Esophagus squamous epithelium (tissue), 5 donors: ENCODE measurements at regions not wholly inside any gene's neighbourhood (a gene's known extent, or its start where the extent isn't known, plus 50 kb on each side); places are given as distances from the start of the nearest gene placed in this dataset.
"Not testable (repeated sequence)": the region's sequence is repeated elsewhere in the genome, so short reads cannot be mapped to it uniquely, and the experiment has no call there.

Source experiments
- DNase-seq: peaks from one replicate; lab custom pipeline; 2025; lab: John Stamatoyannopoulos, UW
- H3K27ac ChIP-seq, 4 donors: fragments of 200-600 bp; sonication (generic); one replicate each; pipeline ENCODE4 v1.5.1; 2016 to 2019; ENCODE audit warnings: mild to moderate bottlenecking in 1 of 4
- H3K27me3 ChIP-seq, 4 donors: fragments of 200-600 bp; sonication (generic); 1 replicate in 3 of 4; 2 replicates in 1 of 4; pipeline versions ENCODE4 v1.5.1 to v1.6.0; 2017 to 2021; ENCODE audit warnings: antibody characterized with exemption in 1 of 4
- H3K36me3 ChIP-seq, 3 donors: fragments of 200-600 bp; sonication (generic); one replicate each; pipeline ENCODE4 v1.5.1; 2016 to 2019
- H3K4me1 ChIP-seq, 3 donors: fragments of 200-600 bp; sonication (generic); one replicate each; pipeline ENCODE4 v1.5.1; 2017 to 2019
- H3K4me3 ChIP-seq, 4 donors: fragments of 200-600 bp; sonication (generic); 1 replicate in 3 of 4; 2 replicates in 1 of 4; pipeline ENCODE4 v1.5.1; 2016 to 2019; ENCODE audit warnings: mild to moderate bottlenecking in 2 of 4, moderate library complexity in 1 of 4
- H3K9me3 ChIP-seq, 3 donors: fragments of 200-600 bp; sonication (generic); one replicate each; pipeline ENCODE4 v1.5.1; 2016 to 2019
- POLR2A ChIP-seq, 4 donors: fragments of 450-650 bp; IDR thresholded peaks; one replicate each; pipeline ENCODE4 v1.6.1; 2017; ENCODE audit warnings: antibody characterized with exemption in 4 of 4, mild to moderate bottlenecking in 4 of 4, moderate library complexity in 3 of 4
- WGBS, 2 donors: methylation state at CpG; one replicate each; pipeline ENCODE4 v1.1.5; 2018; 5-methylcytosine and 5-hydroxymethylcytosine counted together
- intact Hi-C: fragments of 100-400 bp; cut with DNase I; formaldehyde crosslinking; loops from one replicate; pipeline ENCODE4 v1.15.0; 2022
- TF ChIP-seq, protein P1 (sequence below), 6 experiments: fragments of 450-650 bp in 4 of 6; fragments of 200-600 bp in 2 of 6; sonication (generic) in 2 of 6; IDR thresholded peaks; one replicate each; pipeline ENCODE4 v1.5.1; 2016 to 2019; ENCODE audit warnings: antibody characterized with exemption in 6 of 6, mild to moderate bottlenecking in 4 of 6, moderate library complexity in 4 of 6
- donor health status: DM: yes; HTN: yes; CAD: no.

DNA sequence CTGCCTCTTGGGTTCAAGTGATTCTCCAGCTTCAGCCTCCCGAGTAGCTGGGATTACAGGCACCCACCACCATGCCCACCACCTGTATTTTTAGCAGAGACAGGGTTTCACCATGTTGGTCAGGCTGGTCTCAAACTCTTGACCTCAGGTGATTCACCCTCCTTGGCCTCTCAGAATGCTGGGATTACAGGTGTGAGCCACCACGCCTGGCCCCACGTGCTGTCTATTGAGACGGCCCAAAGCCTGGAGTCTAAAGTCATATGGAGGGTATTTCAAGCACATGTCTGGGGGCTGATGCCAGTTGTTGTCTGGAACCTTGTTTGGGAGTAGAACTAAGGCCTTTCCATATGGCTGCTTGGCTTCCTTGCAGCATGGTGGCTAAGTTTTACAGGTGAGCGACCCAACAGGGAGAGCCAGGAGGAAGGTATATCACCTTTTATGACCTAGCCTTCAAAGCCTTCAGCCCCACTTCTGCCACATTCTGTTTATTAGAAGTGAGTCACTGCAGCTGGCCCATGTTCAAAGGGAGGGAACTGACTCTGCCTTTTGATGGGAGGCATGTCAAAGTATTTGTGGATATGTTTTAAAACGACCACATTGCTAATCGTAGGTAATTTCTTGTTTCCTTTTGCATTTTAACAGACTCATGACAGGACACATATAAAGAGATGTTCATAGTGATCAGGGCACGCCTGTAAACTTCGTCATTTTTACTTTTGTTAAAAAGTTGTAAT lies 105.3 kb upstream of the GOLGA6L4 start:
- DNase-seq, H3K27me3 ChIP-seq, H3K9me3 ChIP-seq, H3K4me3 ChIP-seq, H3K36me3 ChIP-seq, intact Hi-C loops, H3K4me1 ChIP-seq, H3K27ac ChIP-seq: not testable (repeated sequence)
- WGBS, 2 donors, result 38 to 47% methylated on average over 6 of the region's 9 CpGs

DNA sequence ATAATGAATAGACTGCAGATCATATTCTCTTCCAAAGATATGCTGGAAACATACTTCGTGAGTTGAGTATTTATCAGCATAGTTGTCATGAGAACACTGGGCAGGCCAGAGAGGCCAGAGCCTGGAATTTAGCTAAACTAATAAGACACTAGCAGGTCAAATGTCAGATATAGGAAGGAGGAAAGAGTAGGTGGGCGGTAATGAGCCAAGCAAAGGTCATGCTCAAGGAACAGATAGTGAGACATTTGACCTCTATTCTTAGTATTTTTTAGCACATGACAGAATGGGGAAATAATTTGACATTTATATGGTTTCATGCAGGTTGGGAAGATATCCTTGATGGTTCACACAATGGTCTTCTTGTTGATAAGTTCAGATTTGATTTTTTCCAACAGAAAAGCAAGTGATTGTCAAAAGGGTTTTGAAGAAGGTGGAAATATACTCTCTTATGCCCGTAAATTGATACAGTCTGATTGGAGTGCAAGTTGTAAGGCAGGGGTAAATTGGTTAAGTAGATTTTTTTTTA lies 99.6 kb upstream of the GOLGA6L4 start:
- H3K4me3 ChIP-seq, DNase-seq, intact Hi-C loops, H3K4me1 ChIP-seq, H3K36me3 ChIP-seq, H3K27me3 ChIP-seq, H3K9me3 ChIP-seq, H3K27ac ChIP-seq: not testable (repeated sequence)
- WGBS, 2 donors, result 65 to 90% methylated on average over 2 of the region's 3 CpGs

DNA sequence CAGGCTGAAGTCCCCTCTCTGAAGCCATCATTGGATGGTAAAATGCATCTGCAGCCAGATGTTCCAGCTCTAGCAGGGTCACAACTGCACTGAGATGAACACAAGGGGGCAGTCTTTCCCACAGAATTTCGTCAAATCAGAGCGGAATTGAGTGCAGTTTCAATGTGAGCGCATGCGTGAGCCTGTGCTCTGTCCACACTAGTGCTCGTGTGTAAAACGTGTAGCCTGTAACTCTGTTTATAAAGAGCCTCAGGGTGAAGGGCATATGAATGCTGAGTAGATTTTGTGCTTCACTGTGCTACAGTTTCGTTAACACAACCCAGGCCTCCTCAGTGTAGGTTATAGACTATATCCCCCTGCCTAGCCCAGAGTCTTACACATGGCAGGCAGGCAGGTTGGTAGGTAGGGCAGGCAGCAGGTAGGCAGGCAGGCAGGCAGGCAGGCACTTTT lies 92.7 kb upstream of the GOLGA6L4 start:
- intact Hi-C loops, result no loop called here
- Histone ChIP-seq H3K36me3 (no peaks in the 10 kb centered on the region), H3K27me3 (no peaks in the 10 kb centered on the region), H3K4me1 (peaks cover 0 to 4% (median 0%) of the 10 kb centered on the region in 3 donors), H3K4me3 (no peak overlapping the region), H3K27ac (no peak overlapping the region), H3K9me3 (no peaks in the 10 kb centered on the region)
- no peak for DNase-seq
- WGBS, 2 donors, result 3% methylated on average over 7 of the region's 7 CpGs
- TF ChIP-seq, protein P1, sequence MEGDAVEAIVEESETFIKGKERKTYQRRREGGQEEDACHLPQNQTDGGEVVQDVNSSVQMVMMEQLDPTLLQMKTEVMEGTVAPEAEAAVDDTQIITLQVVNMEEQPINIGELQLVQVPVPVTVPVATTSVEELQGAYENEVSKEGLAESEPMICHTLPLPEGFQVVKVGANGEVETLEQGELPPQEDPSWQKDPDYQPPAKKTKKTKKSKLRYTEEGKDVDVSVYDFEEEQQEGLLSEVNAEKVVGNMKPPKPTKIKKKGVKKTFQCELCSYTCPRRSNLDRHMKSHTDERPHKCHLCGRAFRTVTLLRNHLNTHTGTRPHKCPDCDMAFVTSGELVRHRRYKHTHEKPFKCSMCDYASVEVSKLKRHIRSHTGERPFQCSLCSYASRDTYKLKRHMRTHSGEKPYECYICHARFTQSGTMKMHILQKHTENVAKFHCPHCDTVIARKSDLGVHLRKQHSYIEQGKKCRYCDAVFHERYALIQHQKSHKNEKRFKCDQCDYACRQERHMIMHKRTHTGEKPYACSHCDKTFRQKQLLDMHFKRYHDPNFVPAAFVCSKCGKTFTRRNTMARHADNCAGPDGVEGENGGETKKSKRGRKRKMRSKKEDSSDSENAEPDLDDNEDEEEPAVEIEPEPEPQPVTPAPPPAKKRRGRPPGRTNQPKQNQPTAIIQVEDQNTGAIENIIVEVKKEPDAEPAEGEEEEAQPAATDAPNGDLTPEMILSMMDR (IDR thresholded peaks at IDR 0.05), result peak; percentile 56 to 91 (median 80)
- TF ChIP-seq POLR2A (IDR thresholded peaks at IDR 0.05), result no peak

DNA sequence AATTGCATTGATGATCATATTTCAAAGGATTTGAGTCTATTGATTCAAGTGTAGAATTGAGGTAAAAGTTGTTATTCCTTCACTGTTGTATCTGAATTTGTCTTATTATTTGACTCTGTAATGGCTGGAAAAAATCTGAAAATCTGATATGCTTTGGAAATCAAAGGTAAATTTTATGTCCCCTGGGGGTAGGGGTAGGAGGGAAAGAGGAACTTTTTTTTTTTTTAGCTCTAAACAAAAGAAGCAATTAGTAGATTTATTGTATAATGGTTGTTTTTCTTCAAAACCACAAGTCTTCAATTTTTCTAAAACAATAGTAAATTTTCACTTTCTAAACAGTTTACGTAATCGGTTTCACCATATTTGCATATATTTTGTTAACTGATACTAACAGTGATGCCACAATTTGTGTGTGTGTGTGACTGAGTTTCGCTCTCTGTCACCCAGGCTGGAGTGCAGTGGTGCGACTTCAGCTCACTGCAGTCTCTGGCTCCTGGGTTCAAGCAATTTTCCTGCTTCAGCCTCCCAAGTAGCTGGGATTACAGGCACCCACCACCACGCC lies 91.7 kb upstream of the GOLGA6L4 start:
- H3K27ac ChIP-seq, result no peak overlapping the region
- no peaks in the 10 kb centered on the region for H3K27me3 ChIP-seq
- no peak overlapping the region for H3K4me3 ChIP-seq
- intact Hi-C loops, result no loop called here
- no peak for DNase-seq
- no peaks in the 10 kb centered on the region for H3K36me3 ChIP-seq
- TF ChIP-seq POLR2A (IDR thresholded peaks at IDR 0.05), result no peak
- TF ChIP-seq, protein P1 (IDR thresholded peaks at IDR 0.05), result no peak
- H3K9me3 ChIP-seq, result no peaks in the 10 kb centered on the region
- 69 to 85% methylated on average over 5 of the region's 5 CpGs for WGBS, 2 donors
- H3K4me1 ChIP-seq, result peaks cover 0 to 4% (median 0%) of the 10 kb centered on the region in 3 donors

DNA sequence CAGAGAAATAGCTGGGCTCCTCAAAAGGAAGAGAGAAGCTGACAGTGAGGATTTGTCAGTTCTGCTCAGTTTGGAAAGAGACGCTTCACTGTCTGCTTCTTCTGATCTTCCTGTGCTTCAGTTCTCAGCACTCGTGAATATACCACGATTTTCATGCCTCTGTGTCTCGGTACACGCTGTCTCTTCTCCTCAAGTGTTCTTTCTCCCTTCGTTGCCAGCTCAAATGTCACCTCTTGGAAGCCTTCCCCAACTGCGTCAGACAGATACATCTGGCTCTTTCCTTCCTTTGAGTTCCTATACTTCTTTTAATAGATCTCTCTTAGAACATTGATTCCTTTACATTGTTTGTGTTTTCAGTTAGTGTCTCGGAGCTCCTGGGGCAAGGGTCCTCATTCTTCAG lies 90.6 kb upstream of the GOLGA6L4 start:
- intact Hi-C loops, H3K27me3 ChIP-seq, DNase-seq, H3K27ac ChIP-seq, H3K9me3 ChIP-seq, H3K36me3 ChIP-seq, H3K4me3 ChIP-seq, H3K4me1 ChIP-seq: not testable (repeated sequence)
- WGBS, 2 donors, result 51 to 67% methylated on average over 8 of the region's 8 CpGs

DNA sequence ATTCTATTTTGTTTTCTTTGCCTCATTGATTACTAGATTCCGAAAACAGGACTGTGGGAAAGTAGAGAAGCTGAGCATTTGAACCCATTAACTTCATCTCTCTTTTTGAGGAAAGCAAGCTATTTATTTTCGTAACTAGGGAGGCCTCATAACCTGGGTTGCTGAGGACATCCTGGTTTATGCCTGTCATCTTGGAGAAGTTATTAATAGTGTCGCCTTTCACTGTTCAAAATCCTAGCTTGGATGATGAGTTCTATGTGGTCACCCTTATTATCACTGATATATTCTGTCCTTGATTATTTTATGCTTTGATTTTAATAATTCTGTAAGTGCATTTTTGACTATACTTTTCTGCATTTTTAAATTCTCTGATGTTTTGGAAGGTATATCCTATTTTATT lies 89.3 kb upstream of the GOLGA6L4 start:
- H3K4me1 ChIP-seq, H3K4me3 ChIP-seq, H3K27ac ChIP-seq, intact Hi-C loops, H3K36me3 ChIP-seq, H3K27me3 ChIP-seq, H3K9me3 ChIP-seq, DNase-seq: not testable (repeated sequence)
- WGBS, 2 donors, result 80 to 84% methylated on average over 3 of the region's 3 CpGs

DNA sequence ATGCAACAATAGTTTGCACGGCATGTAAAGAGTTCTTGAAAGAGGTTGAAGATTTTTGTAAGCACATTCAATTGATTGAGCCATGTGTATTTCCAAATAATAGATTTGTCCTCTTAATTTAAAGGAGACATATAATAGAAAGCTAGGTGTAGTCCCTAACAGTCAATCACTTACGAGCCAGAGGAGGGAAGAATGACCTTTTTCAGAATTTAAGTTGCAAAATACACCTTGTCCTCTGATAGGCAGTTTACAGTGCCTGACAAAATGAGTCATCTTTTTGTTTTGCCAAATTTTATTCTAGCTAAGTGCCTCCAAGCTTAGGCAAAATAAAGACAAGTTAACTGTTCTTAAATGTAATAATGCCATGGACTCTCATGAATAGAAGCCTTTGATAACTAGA lies 88.3 kb upstream of the GOLGA6L4 start:
- WGBS, 2 donors, result no CpG with 5 or more reads among the region's 2 CpGs
- DNase-seq, H3K4me3 ChIP-seq, intact Hi-C loops, H3K36me3 ChIP-seq, H3K27me3 ChIP-seq, H3K9me3 ChIP-seq, H3K27ac ChIP-seq, H3K4me1 ChIP-seq: not testable (repeated sequence)
